Progenitor cell of endocrine pancreas (in vitro differentiated cells): ENCODE measurements at regions not wholly inside any gene's neighbourhood (a gene's known extent, or its start where the extent isn't known, plus 50 kb on each side); places are given as distances from the start of the nearest gene placed in this dataset.

Source experiments
- DNase-seq: peaks from one replicate; pipeline ENCODE4 v3.0.0; 2021; ENCODE audit warnings: low spot score; ENCODE audit not compliant: unreplicated experiment
- H3K27ac Mint-ChIP-seq: 2 replicates; pipeline ENCODE4 v1.8.0; 2021; ENCODE audit warnings: mild to moderate bottlenecking, moderate library complexity, mixed read lengths
- H3K27me3 Mint-ChIP-seq: 2 replicates; pipeline ENCODE4 v1.8.0; 2021; ENCODE audit warnings: mixed read lengths
- H3K36me3 Mint-ChIP-seq: 2 replicates; pipeline ENCODE4 v1.8.0; 2022; ENCODE audit warnings: mixed read lengths; ENCODE audit not compliant: insufficient read depth
- H3K4me1 Mint-ChIP-seq: 2 replicates; pipeline ENCODE4 v1.8.0; 2021; ENCODE audit warnings: low read depth, mixed read lengths
- H3K4me3 Mint-ChIP-seq: 2 replicates; pipeline ENCODE4 v1.8.0; 2021; ENCODE audit warnings: low read depth, mild to moderate bottlenecking, moderate library complexity, mixed read lengths
- H3K9me3 Mint-ChIP-seq: 2 replicates; pipeline ENCODE4 v1.8.0; 2021; ENCODE audit warnings: low read depth, mixed read lengths
- CTCF ChIP-seq: fragments of 200-600 bp; sonication (generic); IDR thresholded peaks from one replicate; pipeline ENCODE4 v1.5.0; 2021; ENCODE audit warnings: antibody characterized with exemption, mild to moderate bottlenecking; ENCODE audit not compliant: unreplicated experiment

- Mint-ChIP-seq H3K27ac (no peak overlapping the region), H3K4me1 (no peaks in the 10 kb centered on the region), H3K4me3 (no peak overlapping the region), H3K27me3 (no peaks in the 10 kb centered on the region), H3K9me3 (no peaks in the 10 kb centered on the region), H3K36me3 (no peaks in the 10 kb centered on the region)
- no peak for TF ChIP-seq CTCF
- no peak for DNase-seq
Observed at GRCh38 chr4:135032670-135033069, 831.1 kb upstream of the PABPC4L start.

GRCh38 chr4:135015771-135016170, 814.2 kb upstream of the PABPC4L start:
- no peak for DNase-seq
- H3K27ac Mint-ChIP-seq = no peak overlapping the region
- TF ChIP-seq CTCF = no peak
- H3K9me3 Mint-ChIP-seq = peaks cover 15% of the 10 kb centered on the region
- H3K27me3 Mint-ChIP-seq = no peaks in the 10 kb centered on the region
- peaks cover 4% of the 10 kb centered on the region for H3K36me3 Mint-ChIP-seq
- no peak overlapping the region for H3K4me3 Mint-ChIP-seq
- H3K4me1 Mint-ChIP-seq = no peaks in the 10 kb centered on the region

GRCh38 chr4:135007400-135007799, 805.8 kb upstream of the PABPC4L start:
- Mint-ChIP-seq H3K9me3 (peaks cover 3% of the 10 kb centered on the region), H3K36me3 (no peaks in the 10 kb centered on the region), H3K27ac (no peak overlapping the region), H3K4me3 (no peak overlapping the region), H3K27me3 (no peaks in the 10 kb centered on the region), H3K4me1 (no peaks in the 10 kb centered on the region)
- no peak for TF ChIP-seq CTCF
- no peak for DNase-seq

- H3K27ac Mint-ChIP-seq = no peak overlapping the region
- no peaks in the 10 kb centered on the region for H3K36me3 Mint-ChIP-seq
- no peaks in the 10 kb centered on the region for H3K9me3 Mint-ChIP-seq
- TF ChIP-seq CTCF = no peak
- no peak for DNase-seq
- no peak overlapping the region for H3K4me3 Mint-ChIP-seq
- H3K27me3 Mint-ChIP-seq = no peaks in the 10 kb centered on the region
- H3K4me1 Mint-ChIP-seq = no peaks in the 10 kb centered on the region
Observed at GRCh38 chr4:134999169-134999568, 797.6 kb upstream of the PABPC4L start.

GRCh38 chr4:134961963-134962362, 760.4 kb upstream of the PABPC4L start:
- DNase-seq = no peak
- TF ChIP-seq CTCF = no peak
- Mint-ChIP-seq H3K36me3 (no peaks in the 10 kb centered on the region), H3K27ac (no peak overlapping the region), H3K27me3 (no peaks in the 10 kb centered on the region), H3K4me1 (no peaks in the 10 kb centered on the region), H3K4me3 (no peak overlapping the region), H3K9me3 (peaks cover 4% of the 10 kb centered on the region)
